Urinary bladder (tissue), 3 donors: ENCODE measurements at regions not wholly inside any gene's neighbourhood (a gene's known extent, or its start where the extent isn't known, plus 50 kb on each side); places are given as distances from the start of the nearest gene placed in this dataset.

Source experiments
- DNase-seq: peaks from one replicate; pipeline ENCODE4 v3.0.0-alpha.2; 2015; ENCODE audit errors: extremely low spot score
- H3K27ac ChIP-seq: one replicate; pipeline ENCODE4 v1.5.1; 2013; ENCODE audit warnings: low read depth, mild to moderate bottlenecking, moderate library complexity
- H3K36me3 ChIP-seq: one replicate; pipeline ENCODE4 v1.6.1; 2013; ENCODE audit warnings: mild to moderate bottlenecking, moderate library complexity; ENCODE audit not compliant: insufficient read depth
- H3K4me1 ChIP-seq: one replicate; pipeline ENCODE4 v1.6.1; 2013; ENCODE audit warnings: mild to moderate bottlenecking, moderate library complexity; ENCODE audit not compliant: insufficient read depth
- H3K4me3 ChIP-seq: one replicate; pipeline ENCODE4 v1.5.1; 2013; ENCODE audit warnings: low read depth, low read length
- WGBS: extraction: QIAGEN DNeasy Blood & Tissue Kit; methylation state at CpG from one replicate; pipeline ENCODE4 v1.1.7; 2013; 5-methylcytosine and 5-hydroxymethylcytosine counted together
- donor health status: healthy with polysubstance abuse.
- donor health status: healthy.

- no peak overlapping the region for H3K27ac ChIP-seq
- no peak for DNase-seq
- WGBS = 78% methylated on average over 4 of the region's 4 CpGs
- H3K4me1 ChIP-seq = no peaks in the 10 kb centered on the region
- H3K4me3 ChIP-seq = no peak overlapping the region
- H3K36me3 ChIP-seq = no peaks in the 10 kb centered on the region
Measured at GRCh38 chr13:33727297-33728083, 90.5 kb upstream of the RFC3 start.

GRCh38 chr13:33728271-33729037 is 89.5 kb upstream of the RFC3 start:
- no peak for DNase-seq
- no peak overlapping the region for H3K27ac ChIP-seq
- H3K4me3 ChIP-seq = no peak overlapping the region
- WGBS = 68% methylated on average over 7 of the region's 7 CpGs
- no peaks in the 10 kb centered on the region for H3K4me1 ChIP-seq
- no peaks in the 10 kb centered on the region for H3K36me3 ChIP-seq

DNA sequence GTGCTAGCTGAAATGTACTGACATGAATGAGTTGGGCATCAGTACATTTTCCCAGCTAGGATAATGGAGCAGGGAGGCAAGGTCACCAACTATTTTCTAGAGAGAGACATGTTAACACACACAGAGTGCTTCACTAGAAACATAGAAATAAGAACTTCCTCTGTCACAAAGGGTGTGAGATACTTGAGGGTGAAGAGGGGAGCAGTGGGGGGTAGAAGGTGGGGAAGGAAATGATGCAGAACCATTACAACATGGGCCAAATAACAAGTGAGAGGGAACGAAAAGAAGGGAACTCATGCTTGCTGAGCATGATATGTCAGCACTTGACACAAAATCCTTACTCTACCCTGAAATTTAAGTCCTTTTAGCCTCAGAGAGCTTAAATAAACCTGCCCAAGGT is 87.8 kb upstream of the RFC3 start:
- H3K27ac ChIP-seq = no peak overlapping the region
- no peak for DNase-seq
- 88% methylated on average over 1 of the region's 1 CpG for WGBS
- no peaks in the 10 kb centered on the region for H3K4me1 ChIP-seq
- H3K36me3 ChIP-seq = no peaks in the 10 kb centered on the region
- no peak overlapping the region for H3K4me3 ChIP-seq

DNA sequence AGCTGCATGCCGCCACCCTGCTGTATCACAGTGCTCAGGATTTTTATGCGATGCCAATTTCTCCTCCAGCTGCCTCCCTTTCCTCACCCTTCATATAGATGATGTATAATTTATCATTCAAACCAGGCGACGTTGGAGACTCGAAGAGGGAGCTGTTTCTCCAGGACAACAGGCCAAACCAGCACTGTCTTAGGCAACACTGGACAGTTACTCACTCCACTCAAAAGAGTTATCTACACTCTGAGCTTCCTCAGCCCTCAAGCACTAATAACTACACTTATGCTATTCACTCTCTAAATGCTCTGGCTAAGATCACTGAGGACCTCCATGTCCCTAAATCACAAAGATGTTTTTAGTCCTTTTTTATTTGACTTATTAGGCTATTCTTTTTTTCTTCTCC is 87.3 kb upstream of the RFC3 start:
- Histone ChIP-seq H3K4me3 (no peak overlapping the region), H3K4me1 (no peaks in the 10 kb centered on the region), H3K27ac (no peak overlapping the region), H3K36me3 (no peaks in the 10 kb centered on the region)
- DNase-seq = no peak
- 96% methylated on average over 5 of the region's 5 CpGs for WGBS

DNA sequence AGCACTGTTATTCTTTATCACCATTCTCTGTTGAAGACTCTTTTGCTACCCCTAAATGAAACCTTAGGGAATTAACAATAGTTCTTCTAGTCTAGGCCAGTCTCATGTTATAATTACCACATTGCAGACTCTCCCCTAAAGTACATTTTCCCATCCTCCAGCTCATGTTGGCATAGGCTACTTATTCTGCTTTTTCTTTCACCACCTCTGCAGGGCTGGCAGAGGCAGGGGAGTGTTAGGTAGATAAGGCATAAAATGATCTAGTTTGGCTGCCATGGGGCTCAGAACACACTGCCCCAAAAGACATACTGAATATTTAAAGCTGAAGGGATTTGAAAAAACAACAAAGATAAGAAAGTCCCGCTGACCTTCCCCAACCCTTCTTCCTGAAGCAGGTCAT is 82.7 kb upstream of the RFC3 start:
- 35% methylated on average over 1 of the region's 1 CpG for WGBS
- no peak overlapping the region for H3K27ac ChIP-seq
- H3K4me1 ChIP-seq = no peaks in the 10 kb centered on the region
- H3K4me3 ChIP-seq = no peak overlapping the region
- DNase-seq = no peak
- H3K36me3 ChIP-seq = no peaks in the 10 kb centered on the region

- Histone ChIP-seq H3K4me1 (no peaks in the 10 kb centered on the region), H3K4me3 (no peak overlapping the region), H3K27ac (no peak overlapping the region), H3K36me3 (no peaks in the 10 kb centered on the region)
- WGBS = 90% methylated on average over 4 of the region's 4 CpGs
- no peak for DNase-seq
Measured at GRCh38 chr13:33739254-33739653, 78.7 kb upstream of the RFC3 start.

DNA sequence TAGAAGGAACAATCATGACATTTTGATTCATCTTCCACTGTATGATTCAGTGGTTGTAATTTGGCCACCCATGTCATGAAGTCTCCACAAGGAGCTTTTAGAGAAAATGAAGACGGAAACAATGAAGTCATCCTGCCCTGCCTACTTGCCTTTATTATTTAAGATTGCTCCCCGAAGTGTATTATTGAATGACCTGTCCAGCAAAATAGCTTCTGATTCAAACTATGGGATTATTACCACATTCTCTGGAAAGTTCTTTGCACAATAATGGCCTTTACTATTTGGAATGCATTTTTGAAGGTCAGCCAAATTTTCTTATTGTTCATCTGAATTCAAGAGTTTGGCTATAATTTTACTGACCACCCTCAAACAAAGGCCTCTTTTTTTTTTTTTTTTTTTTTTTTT is 77.8 kb upstream of the RFC3 start:
- no peaks in the 10 kb centered on the region for H3K4me1 ChIP-seq
- no peaks in the 10 kb centered on the region for H3K36me3 ChIP-seq
- 58% methylated on average over 2 of the region's 2 CpGs for WGBS
- H3K27ac ChIP-seq = no peak overlapping the region
- no peak for DNase-seq
- H3K4me3 ChIP-seq = no peak overlapping the region

DNA sequence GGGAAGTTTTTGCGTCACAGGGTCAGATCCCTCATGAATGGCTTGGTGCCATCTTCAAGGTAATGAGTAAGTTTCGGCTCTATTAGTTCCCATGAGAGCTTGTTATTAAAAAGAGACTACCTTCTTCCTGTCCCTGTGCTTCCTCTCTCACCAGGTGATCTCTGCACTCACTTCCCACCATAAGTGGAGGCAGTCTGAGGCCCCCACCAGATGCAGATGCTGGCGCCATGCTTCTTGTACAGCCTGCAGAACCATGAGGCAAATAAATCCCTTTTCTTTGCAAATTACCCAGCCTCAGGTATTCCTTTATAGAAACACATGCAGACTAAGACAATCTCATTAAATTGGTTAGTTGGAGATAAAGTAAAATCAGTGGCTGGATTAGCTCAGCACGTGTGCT is 75.6 kb upstream of the RFC3 start:
- H3K4me1 ChIP-seq = no peaks in the 10 kb centered on the region
- H3K36me3 ChIP-seq = no peaks in the 10 kb centered on the region
- no peak overlapping the region for H3K27ac ChIP-seq
- no peak for DNase-seq
- H3K4me3 ChIP-seq = no peak overlapping the region
- WGBS = 92% methylated on average over 4 of the region's 4 CpGs

- no peaks in the 10 kb centered on the region for H3K36me3 ChIP-seq
- H3K4me3 ChIP-seq = no peak overlapping the region
- WGBS = 86% methylated on average over 6 of the region's 6 CpGs
- no peak overlapping the region for H3K27ac ChIP-seq
- no peak for DNase-seq
- H3K4me1 ChIP-seq = no peaks in the 10 kb centered on the region
Measured at GRCh38 chr13:33743438-33744368, 74.2 kb upstream of the RFC3 start.

GRCh38 chr13:33744589-33745369 is 73.2 kb upstream of the RFC3 start:
- H3K4me3 ChIP-seq = no peak overlapping the region
- H3K4me1 ChIP-seq = no peaks in the 10 kb centered on the region
- no peaks in the 10 kb centered on the region for H3K36me3 ChIP-seq
- DNase-seq = no peak
- H3K27ac ChIP-seq = no peak overlapping the region
- 63% methylated on average over 3 of the region's 3 CpGs for WGBS

DNA sequence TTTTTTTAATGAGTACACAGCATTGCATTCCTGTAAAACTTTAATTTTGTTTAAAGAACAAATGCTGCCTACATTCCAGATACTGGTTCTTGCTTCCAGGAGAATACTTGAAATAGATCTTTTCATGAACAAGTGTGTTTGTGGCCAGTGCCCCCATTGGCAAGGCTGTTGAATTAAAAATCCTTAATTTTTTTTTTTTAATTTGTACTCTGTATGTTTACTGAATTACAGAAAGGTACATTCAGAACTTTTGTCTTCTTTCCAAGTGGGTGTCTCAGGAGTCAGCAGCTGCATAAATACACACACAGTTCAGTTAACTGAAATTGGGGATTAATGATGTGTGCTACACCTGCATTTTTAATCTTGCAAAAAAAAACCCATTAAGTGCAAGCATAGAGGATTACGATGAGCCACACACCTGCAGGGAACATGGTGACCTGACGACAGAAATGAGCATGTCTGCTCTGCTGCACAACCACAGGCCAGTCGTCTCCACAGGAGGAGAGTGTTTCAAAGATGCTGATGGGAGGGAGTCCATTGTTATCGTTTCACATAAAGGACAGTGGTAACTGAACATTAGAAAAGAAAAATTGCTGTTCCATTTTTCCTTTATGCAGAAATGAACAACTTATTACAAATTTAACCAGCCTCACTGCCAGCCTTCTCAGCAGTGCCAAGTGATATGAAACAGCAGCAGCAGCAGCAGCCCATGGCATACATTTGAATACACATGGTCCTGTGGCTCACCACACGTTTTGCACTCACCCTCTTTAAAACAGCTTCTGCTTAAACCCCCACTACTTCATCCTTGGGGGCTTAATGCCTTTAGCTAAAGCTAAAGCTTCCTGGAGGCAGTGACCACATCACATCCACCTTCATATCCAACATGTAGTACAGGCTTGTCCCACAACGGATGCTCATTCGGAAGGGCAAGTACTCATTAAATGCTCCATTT is 72.3 kb upstream of the RFC3 start:
- no peak overlapping the region for H3K27ac ChIP-seq
- WGBS = 82% methylated on average over 7 of the region's 7 CpGs

GRCh38 chr13:33746867-33747266 is 71.1 kb upstream of the RFC3 start:
- H3K4me1 ChIP-seq = no peaks in the 10 kb centered on the region
- no peaks in the 10 kb centered on the region for H3K36me3 ChIP-seq
- H3K27ac ChIP-seq = no peak overlapping the region
- H3K4me3 ChIP-seq = no peak overlapping the region
- DNase-seq = no peak
- WGBS = 95% methylated on average over 2 of the region's 2 CpGs

More for the DNA sequence above, 72.3 kb upstream of the RFC3 start:
- no peaks in the 10 kb centered on the region for H3K36me3 ChIP-seq
- H3K4me1 ChIP-seq = no peaks in the 10 kb centered on the region
- H3K4me3 ChIP-seq = no peak overlapping the region
- DNase-seq = no peak
